ENCODE measurements at regions not wholly inside any gene's neighbourhood (a gene's known extent, or its start where the extent isn't known, plus 50 kb on each side); places are given as distances from the start of the nearest gene placed in this dataset.

- intact Hi-C loops (cut with DNase I), result no loop called here
- DNase-seq, result no peak
- FAIRE-seq, result no peak
- Histone ChIP-seq H3K4me3 (ENCODE audit: low read length in 3 of 3) (no peak overlapping the region), H3K36me3 (ENCODE audit: control insufficient read depth in 2 of 3, insufficient read depth in 3 of 3, low read length in 3 of 3) (no peaks in the 10 kb centered on the region), H3K9ac (ENCODE audit: low read length in 3 of 3) (no peak overlapping the region), H3K27ac (ENCODE audit: low read depth in 2 of 2, low read length in 2 of 2) (no peak overlapping the region), H3K4me1 (ENCODE audit: control insufficient read depth in 2 of 3, insufficient read depth in 2 of 3, low read depth in 1 of 3, low read length in 3 of 3) (no peaks in the 10 kb centered on the region), H3K9me3 (ENCODE audit: control insufficient read depth in 2 of 3, insufficient read depth in 1 of 3, low read length in 3 of 3) (no peaks in the 10 kb centered on the region), H3K27me3 (ENCODE audit: control insufficient read depth, insufficient read depth, low read length) (no peaks in the 10 kb centered on the region)
- TF ChIP-seq CTCF (IDR thresholded peaks at IDR 0.05; ENCODE audit: borderline replicate concordance, extremely low read depth, insufficient read depth), result no peak
These were observed 814.4 kb downstream of the FSCB start for GRCh38 chr14:43692706-43693105.

GRCh38 chr14:43687921-43688320 is 819.2 kb downstream of the FSCB start:
- no peaks in the 10 kb centered on the region for H3K27me3 ChIP-seq (ENCODE audit: control insufficient read depth, insufficient read depth, low read length)
- no peaks in the 10 kb centered on the region for H3K9me3 ChIP-seq (ENCODE audit: control insufficient read depth in 2 of 3, insufficient read depth in 1 of 3, low read length in 3 of 3)
- no peaks in the 10 kb centered on the region for H3K36me3 ChIP-seq (ENCODE audit: control insufficient read depth in 2 of 3, insufficient read depth in 3 of 3, low read length in 3 of 3)
- TF ChIP-seq CTCF (IDR thresholded peaks at IDR 0.05; ENCODE audit: borderline replicate concordance, extremely low read depth, insufficient read depth), result no peak
- H3K4me3 ChIP-seq (ENCODE audit: low read length in 3 of 3), result no peak overlapping the region
- FAIRE-seq (no peak), DNase-seq (no peak)
- no peaks in the 10 kb centered on the region for H3K4me1 ChIP-seq (ENCODE audit: control insufficient read depth in 2 of 3, insufficient read depth in 2 of 3, low read depth in 1 of 3, low read length in 3 of 3)
- H3K9ac ChIP-seq (ENCODE audit: low read length in 3 of 3), result no peak overlapping the region
- intact Hi-C loops (cut with DNase I), result no loop called here
- H3K27ac ChIP-seq (ENCODE audit: low read depth in 2 of 2, low read length in 2 of 2), result no peak overlapping the region

GRCh38 chr14:43677581-43677980 is 829.5 kb downstream of the FSCB start:
- Histone ChIP-seq H3K9me3 (ENCODE audit: control insufficient read depth in 2 of 3, insufficient read depth in 1 of 3, low read length in 3 of 3) (no peaks in the 10 kb centered on the region), H3K9ac (ENCODE audit: low read length in 3 of 3) (no peak overlapping the region), H3K27ac (ENCODE audit: low read depth in 2 of 2, low read length in 2 of 2) (no peak overlapping the region), H3K36me3 (ENCODE audit: control insufficient read depth in 2 of 3, insufficient read depth in 3 of 3, low read length in 3 of 3) (no peaks in the 10 kb centered on the region), H3K4me1 (ENCODE audit: control insufficient read depth in 2 of 3, insufficient read depth in 2 of 3, low read depth in 1 of 3, low read length in 3 of 3) (no peaks in the 10 kb centered on the region), H3K4me3 (ENCODE audit: low read length in 3 of 3) (no peak overlapping the region), H3K27me3 (ENCODE audit: control insufficient read depth, insufficient read depth, low read length) (no peaks in the 10 kb centered on the region)
- intact Hi-C loops (cut with DNase I), result no loop called here
- TF ChIP-seq CTCF (IDR thresholded peaks at IDR 0.05; ENCODE audit: borderline replicate concordance, extremely low read depth, insufficient read depth), result no peak
- FAIRE-seq (no peak), DNase-seq (no peak)

- Histone ChIP-seq H3K27ac (ENCODE audit: low read depth in 2 of 2, low read length in 2 of 2) (no peak overlapping the region), H3K9me3 (ENCODE audit: control insufficient read depth in 2 of 3, insufficient read depth in 1 of 3, low read length in 3 of 3) (no peaks in the 10 kb centered on the region), H3K4me1 (ENCODE audit: control insufficient read depth in 2 of 3, insufficient read depth in 2 of 3, low read depth in 1 of 3, low read length in 3 of 3) (no peaks in the 10 kb centered on the region), H3K27me3 (ENCODE audit: control insufficient read depth, insufficient read depth, low read length) (no peaks in the 10 kb centered on the region), H3K36me3 (ENCODE audit: control insufficient read depth in 2 of 3, insufficient read depth in 3 of 3, low read length in 3 of 3) (no peaks in the 10 kb centered on the region), H3K4me3 (ENCODE audit: low read length in 3 of 3) (no peak overlapping the region), H3K9ac (ENCODE audit: low read length in 3 of 3) (no peak overlapping the region)
- FAIRE-seq (no peak), DNase-seq (no peak)
- TF ChIP-seq CTCF (IDR thresholded peaks at IDR 0.05; ENCODE audit: borderline replicate concordance, extremely low read depth, insufficient read depth), result no peak
- intact Hi-C loops (cut with DNase I), result no loop called here
These were observed 832.8 kb downstream of the FSCB start for GRCh38 chr14:43674273-43674672.

Measured in kidney (tissue), 13 donors.